GM18867 (cell line): ENCODE measurements at regions not wholly inside any gene's neighbourhood (a gene's known extent, or its start where the extent isn't known, plus 50 kb on each side); places are given as distances from the start of the nearest gene placed in this dataset.

Experiments used
- ATAC-seq: cut with Tn5 transposase; IDR thresholded peaks from one replicate; pipeline ENCODE4 v1.9.1; 2021; ENCODE audit warnings: mild to moderate bottlenecking, moderate library complexity; ENCODE audit not compliant: unreplicated experiment

- no peak for ATAC-seq
Observed at GRCh38 chrX:69085151-69085550, 80.1 kb downstream of the PJA1 start.

GRCh38 chrX:69083801-69084200 is 81.5 kb downstream of the PJA1 start:
- no peak for ATAC-seq

- no peak for ATAC-seq
Observed at GRCh38 chrX:69083361-69083760, 81.9 kb downstream of the PJA1 start.

GRCh38 chrX:69082753-69083150 is 82.5 kb downstream of the PJA1 start:
- no peak for ATAC-seq

- ATAC-seq: no peak
Observed at GRCh38 chrX:69082055-69082752, 83.0 kb downstream of the PJA1 start.

- no peak for ATAC-seq
Observed at GRCh38 chrX:69080855-69081465, 84.3 kb downstream of the PJA1 start.

- no peak for ATAC-seq
Observed at GRCh38 chrX:69079268-69079667, 86.0 kb downstream of the PJA1 start.

- no peak for ATAC-seq
Observed at GRCh38 chrX:69077895-69078455, 87.3 kb downstream of the PJA1 start.

GRCh38 chrX:69076088-69076487 is 89.2 kb downstream of the PJA1 start:
- ATAC-seq: no peak

- ATAC-seq: no peak
Observed at GRCh38 chrX:69074726-69075125, 90.5 kb downstream of the PJA1 start.

- ATAC-seq: no peak
Observed at GRCh38 chrX:69073721-69074120, 91.5 kb downstream of the PJA1 start.

- ATAC-seq: no peak
Observed at GRCh38 chrX:69073241-69073640, 92.0 kb downstream of the PJA1 start.

GRCh38 chrX:69072486-69073006 is 92.7 kb downstream of the PJA1 start:
- no peak for ATAC-seq

- no peak for ATAC-seq
Observed at GRCh38 chrX:69070949-69071650, 94.2 kb downstream of the PJA1 start.

- ATAC-seq: no peak
Observed at GRCh38 chrX:69069876-69070275, 95.4 kb downstream of the PJA1 start.

GRCh38 chrX:69069086-69069445 is 96.2 kb downstream of the PJA1 start:
- no peak for ATAC-seq

- no peak for ATAC-seq
Observed at GRCh38 chrX:69068301-69069085, 96.8 kb downstream of the PJA1 start.

GRCh38 chrX:69067841-69068240 is 97.4 kb downstream of the PJA1 start:
- ATAC-seq: no peak

GRCh38 chrX:69066966-69067525 is 98.2 kb downstream of the PJA1 start:
- no peak for ATAC-seq

- no peak for ATAC-seq
Observed at GRCh38 chrX:69066021-69066757, 99.1 kb downstream of the PJA1 start.
